GM18507 (cell line): ENCODE measurements at regions not wholly inside any gene's neighbourhood (a gene's known extent, or its start where the extent isn't known, plus 50 kb on each side); places are given as distances from the start of the nearest gene placed in this dataset.
"Not testable (repeated sequence)": the region's sequence is repeated elsewhere in the genome, so short reads cannot be mapped to it uniquely, and the experiment has no call there.

ENCODE experiments used
- DNase-seq: peaks from one replicate; pipeline ENCODE4 v3.0.0; 2011; ENCODE audit warnings: low read depth; ENCODE audit not compliant: insufficient read length; ENCODE audit errors: extremely low spot score
- FAIRE-seq: peaks from 2 replicates; lab custom pipeline; 2011; peaks lifted over from hg19 to GRCh38; lab: Jason Lieb, UNC

DNA sequence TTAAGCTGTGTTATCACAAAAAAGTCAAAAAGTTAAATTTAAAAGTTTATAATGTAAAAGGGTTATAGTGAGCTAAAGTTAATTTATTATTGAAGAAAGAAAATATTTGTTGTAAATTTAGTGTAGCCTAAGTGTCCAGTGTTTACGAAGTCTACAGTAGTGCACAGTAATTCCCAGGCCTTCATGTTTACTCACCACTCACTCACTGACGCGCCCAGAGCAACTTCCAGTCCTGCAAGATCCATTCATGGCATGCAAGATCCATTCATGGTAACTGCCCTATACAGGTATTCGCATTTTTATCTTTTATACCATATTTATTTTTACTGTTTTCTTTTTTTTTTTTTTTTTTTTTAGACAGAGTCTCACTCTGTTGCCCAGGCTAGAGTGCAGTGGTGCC, 69.5 kb downstream of the TPRA1 start:
- no peak for FAIRE-seq
- DNase-seq, result no peak

DNA sequence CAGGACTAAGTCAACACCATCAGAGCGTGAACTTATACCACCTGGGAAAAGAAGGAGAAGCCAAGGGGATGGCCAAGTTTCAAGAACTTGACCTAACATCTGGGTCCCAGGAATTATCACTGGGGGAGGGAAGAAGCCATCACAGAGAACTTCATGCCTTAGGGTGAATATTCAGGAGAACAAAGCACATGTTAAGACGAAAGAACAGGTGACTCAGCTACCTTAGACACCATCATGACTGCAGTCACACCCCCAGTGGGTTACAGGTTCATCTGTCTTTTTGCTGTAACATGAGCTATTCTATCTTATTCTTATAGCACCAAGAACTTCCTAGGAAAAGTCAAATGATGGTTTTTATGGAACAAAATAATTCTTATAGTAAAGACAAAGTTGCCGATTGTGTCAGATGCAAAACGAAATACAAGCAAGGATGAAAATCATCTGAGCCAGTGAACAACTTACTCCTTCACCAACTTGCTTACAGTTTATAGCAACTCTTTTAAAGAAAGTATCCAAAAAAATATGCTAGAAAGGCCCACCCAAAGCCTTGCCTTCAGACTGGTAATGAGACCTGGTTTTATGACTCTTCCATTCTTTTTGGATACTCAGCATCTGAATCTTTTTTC, 72.0 kb downstream of the TPRA1 start:
- FAIRE-seq, result no peak

DNA sequence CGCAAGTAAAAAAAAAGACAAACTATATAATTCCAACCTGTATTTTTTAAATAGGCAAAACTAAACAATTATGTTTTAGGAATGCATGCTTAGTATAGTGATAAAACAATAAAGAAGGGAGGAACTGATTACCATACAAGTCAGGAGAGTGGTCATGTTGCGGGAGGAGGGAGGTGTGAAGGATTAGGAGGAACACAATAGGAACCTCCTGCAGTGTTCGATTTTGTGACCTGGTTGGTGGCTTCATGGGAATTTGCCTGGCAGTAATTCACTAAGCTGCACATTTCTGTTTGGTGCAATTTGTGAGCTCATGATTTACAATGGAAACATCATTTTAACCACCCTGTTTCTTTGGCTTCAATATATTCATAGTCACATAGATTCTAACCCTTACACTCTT, 78.3 kb downstream of the TPRA1 start:
- FAIRE-seq (no peak), DNase-seq (no peak)

More for the DNA sequence above, 72.0 kb downstream of the TPRA1 start:
- DNase-seq, result no peak

DNA sequence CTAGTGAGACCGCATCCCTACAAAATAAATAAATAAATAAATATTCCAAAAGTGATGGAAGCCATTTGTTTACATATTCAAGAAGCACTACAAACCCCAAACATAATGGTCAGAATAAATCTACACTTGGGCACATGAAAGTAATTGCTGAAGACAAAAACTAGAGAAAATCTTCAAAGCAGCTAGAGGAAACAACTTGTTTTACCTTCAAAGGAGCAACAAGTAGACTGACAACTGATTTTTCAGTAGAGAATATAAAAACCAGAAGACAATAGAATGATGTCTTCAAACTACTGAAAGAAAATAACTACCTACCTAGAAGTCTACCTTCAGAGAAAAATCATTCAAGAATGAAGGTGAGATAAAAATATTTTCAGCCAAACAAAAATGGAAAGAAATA, 89.4 kb downstream of the TPRA1 start:
- no peak for DNase-seq
- no peak for FAIRE-seq

DNA sequence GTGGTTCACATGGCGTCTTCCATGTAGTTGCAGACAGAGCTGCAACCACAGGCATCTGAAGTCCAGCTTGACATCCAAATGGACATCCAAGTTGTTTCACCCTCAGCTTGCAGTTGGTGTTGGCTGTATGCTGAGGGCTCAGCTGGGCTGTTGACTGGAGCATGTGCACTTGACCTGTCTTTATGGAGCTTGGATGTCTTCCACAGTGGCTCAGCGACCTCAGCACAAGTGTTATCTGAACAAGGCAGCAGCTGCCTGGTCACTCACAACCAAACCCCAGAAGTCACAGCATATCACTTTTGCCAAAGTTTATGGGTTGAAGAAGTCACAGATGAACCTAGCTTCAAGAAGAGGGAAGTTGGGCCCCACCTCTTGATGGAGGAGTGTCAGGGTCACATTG, 92.9 kb downstream of the TPRA1 start:
- FAIRE-seq (no peak), DNase-seq (no peak)

DNA sequence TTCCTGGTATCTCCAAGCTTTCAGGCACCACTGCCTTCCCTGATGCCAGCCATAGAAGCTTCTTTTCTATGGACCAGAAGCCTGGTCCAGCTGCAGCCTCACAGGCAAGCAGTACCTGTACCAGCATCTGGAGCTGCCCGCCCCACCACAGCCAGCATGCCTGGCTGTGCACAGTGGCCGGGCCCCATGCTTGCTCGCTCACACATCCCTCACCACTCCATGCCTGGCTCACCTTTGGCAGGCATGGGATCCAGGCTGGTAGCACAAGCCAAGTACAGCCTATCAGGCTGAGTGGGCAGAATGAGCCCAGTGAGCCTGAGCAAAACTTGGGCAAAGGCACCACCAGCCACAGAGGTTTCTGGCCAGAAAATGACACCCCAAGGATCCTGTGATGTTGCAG, 93.4 kb downstream of the TPRA1 start:
- FAIRE-seq (no peak), DNase-seq (no peak)

DNA sequence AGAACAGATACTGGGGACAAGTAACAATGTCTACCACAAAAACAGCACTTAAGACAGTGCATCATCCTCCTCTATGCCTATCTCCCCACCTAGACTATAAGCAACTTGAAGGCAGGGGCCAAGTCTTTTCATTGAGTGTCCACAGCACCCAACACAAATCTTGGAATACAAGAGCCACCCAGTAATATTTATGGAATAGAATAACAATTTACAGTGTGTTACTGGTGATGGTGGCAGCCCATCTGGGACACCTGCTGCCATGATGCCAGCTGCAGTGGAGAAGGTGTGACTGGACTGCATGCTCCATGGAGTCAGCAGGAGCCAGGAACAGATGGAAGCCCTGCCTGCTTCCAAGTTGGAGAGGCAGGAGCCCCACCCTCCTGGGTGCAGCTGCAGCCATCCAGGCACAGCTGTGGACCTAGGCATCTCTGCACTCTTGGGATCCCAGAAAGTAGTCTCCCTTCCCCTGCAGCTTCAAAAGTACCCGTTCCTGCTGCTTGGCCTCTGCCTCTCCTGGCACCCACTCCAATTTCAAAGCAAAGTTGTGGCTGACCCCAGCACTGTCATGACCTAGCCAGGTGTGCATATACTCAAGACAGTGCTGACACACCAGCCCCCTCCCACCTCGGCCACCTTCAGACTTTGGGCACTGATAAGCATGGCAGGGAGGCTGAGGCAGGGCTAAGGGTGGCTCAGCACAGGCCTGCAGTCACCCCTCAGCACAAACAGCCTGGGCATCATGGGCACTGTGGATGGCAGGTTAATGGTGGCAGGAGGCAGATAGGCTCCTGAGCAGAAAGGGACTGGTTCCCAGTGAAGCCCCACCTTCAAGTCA, 94.5 kb downstream of the TPRA1 start:
- DNase-seq, result no peak
- FAIRE-seq, result no peak

DNA sequence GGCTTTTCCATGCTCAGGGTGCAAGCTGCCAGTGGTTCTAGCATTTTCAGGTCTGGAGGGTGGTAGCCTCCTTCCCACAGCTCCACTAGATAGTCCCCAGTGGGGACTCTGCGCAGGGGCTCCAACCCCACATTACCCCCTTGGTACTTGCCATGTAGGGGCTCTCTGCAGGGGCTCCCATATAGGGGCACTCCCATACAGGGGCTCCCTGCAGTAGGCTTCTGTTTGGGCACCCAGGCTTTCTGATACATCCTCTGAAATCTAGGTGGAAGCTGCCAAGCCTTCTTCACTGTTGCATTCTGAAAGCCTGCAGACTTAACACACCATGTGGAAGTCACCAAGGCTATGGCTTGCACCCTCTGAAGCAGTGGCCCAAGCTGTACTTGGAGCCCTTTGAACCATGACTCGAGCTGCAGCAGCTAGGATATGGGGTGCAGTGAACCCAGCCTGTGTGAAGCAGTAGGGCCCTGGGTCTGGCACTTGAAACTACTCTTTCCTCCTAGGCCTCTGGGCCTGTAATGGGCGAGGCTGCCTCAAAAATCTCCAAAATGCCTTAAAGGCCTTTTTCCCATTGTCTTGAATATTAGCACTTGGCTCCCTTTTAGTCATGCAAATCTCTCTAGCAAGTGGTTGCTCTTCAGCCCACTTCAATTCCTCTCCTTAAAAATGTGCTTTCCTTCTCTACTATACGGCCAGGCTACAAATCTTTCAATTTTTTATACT, 96.4 kb downstream of the TPRA1 start:
- DNase-seq (no peak), FAIRE-seq (no peak)

DNA sequence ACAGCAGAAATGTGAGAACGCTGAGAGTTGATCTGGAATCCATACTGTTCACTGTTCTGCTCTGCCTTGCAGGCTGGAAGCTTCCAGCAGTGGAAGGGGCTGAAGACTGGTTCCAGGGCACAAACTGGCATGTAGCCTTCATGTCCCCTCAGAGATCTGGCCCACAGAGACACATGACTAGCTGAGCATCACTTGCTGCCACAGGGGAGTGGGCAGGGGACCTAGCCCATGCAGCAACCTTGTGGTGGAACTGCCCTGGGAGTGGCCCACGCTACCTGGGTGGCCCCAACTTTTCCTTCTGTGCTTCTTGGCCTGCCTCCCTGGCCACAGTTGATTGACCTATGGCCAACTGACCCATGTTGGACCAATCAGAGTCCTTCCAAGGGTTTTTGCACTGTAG, 98.1 kb downstream of the TPRA1 start:
- FAIRE-seq, result no peak
- no peak for DNase-seq

DNA sequence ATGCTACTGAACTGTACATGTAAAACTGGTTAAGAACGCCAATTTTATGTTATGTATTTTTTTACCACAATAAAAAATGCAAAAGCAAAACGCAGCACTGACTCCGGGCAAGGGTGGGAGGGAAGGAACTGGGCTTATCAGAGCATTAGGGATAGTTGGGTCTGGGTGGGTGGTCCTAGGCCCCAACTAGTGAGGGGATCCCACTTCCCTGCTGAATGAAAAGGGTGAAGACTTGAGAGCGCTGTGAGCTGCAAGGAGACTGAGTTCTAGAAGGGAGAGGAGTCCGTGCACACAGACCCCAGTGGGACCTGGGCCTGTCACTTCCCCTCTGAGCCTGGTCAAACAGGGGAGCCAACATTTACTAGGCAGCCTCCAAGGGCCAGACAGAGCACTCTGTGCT, 98.6 kb downstream of the TPRA1 start:
- no peak for DNase-seq

DNA sequence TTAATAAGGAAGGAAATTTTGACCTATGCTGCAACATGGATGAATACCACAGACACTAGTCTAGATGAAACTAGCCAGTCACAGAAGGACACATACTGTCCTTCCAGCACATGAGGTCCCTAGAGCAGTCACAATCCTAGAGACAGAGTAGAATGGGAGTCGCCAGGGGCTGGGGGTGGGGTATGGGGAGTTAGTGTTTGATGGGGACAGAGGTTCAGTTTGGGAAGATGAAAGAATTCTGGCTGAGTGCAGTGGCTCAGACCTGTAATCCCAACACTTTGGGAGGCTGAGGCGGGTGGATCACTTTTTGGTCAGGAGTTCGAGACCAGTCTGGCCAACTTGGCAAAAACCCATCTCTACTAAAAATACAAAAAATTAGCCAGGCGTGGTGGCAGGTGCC, 99.2 kb downstream of the TPRA1 start:
- FAIRE-seq, result no peak
- no peak for DNase-seq

More for the DNA sequence above, 98.6 kb downstream of the TPRA1 start:
- no peak for FAIRE-seq

DNA sequence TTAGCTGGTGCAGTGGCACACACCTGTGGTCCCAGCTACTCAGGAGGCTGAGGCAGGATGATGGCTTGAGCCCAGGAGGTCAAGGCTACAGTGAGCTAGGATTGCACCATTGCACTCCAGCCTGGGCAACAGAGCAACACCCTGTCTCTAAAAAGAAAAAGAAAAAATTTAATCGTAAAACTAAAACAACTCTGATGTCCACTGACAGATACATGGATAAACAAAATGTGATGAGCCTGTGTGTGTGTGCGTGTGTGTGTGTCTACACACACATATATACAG, 99.6 kb downstream of the TPRA1 start:
- DNase-seq, FAIRE-seq: not testable (repeated sequence)

DNA sequence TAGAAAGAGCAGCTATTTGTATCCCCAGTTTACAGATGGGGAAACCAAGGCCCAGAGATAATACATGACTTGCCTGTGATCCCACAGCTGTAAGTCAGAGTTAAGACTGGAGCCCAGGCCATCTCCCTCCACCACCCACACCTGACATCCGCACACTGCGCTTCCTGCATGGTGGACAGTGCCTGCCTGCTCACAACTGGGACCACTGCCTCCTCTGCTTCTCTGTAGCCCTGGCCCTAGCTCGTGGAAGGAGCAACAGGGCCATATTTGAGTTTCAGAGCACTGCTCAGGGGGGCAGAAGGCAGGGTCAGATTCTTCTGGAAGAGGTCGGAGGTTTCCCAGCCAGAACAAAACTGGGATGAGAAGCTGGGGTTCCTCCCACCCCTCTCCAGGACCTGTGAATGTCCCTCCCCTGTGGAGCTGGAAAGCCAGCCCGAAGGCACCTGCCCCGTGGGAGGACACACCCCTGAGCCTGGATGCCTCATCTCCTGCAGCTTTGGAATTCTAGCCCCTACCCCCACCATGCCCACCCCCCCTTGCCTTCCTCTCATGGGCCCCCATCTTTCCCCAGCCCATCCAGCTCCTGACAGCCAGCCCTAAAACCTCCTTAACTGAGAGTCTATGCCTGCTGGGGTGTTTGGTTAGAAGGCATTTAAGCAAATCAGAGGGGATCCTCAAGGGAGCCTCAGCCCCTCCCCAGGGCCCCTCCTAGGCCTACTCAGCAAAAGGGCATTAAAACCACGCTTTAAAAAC, 100.1 kb downstream of the TPRA1 start:
- DNase-seq (no peak), FAIRE-seq (no peak)

DNA sequence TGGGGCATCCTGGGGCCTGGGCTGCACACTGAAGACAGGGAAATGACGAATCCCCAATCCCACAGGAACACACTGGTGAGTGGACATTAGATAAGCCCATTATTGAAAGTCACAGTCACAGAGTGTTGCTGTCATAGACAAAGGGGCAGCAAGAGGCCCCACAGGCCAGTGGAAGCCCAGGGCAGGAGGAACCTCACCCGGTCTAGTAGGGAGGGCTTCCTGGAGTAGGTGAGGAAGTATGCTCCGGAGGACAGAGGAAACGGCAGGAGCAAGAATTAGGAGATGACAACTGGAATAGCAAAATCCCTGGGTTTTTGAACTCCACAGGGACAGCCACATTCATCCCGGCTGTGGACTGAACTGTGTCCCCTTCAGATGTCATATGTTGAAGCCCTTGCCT, 101.2 kb downstream of the TPRA1 start:
- no peak for FAIRE-seq

DNA sequence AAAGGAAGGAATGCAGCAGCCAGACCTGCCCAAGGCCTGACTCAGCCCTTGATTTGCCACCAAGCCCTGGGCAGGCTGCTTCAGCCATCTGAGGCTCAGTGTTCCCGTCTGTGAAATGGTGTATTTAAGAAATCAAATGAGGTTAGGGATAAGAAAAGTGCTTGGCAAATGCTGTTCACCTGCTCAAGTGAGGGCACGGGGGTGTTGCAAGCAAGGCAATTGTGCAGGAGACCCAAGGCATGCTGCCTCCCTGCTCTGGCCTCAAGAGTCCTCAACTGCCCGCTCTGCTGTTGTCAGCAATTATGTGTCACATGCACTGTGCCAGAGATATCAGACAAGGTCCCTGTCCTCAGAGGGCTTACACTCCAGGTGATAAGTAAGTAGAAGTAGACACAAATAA, 101.8 kb downstream of the TPRA1 start:
- FAIRE-seq, result no peak
- no peak for DNase-seq

More for the DNA sequence above, 101.2 kb downstream of the TPRA1 start:
- DNase-seq, result no peak

DNA sequence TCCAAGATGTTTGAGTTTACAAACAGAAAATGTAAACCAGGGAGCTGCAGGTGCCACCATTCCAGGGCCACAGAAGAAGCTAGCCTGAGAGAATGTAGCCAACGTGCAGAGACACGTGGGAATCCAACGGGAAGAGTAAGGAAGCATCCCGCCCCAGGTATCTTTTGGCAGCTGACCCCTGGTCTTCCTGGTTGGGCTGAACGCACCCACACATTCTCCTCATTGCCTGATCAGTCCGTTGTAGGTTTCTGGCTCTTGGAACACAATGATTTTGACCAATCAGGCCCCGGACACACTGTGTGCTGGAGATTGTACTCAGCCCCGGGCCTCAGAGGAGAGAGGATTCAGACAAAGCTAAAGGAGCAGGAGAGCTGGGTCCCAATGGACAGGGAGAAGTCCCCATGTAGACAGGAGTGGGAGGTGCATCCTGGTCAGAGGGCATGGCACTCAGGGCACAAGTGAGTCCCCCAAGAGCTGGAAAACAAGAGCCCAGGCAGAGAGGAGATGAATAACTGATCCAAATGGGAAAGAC, 102.3 kb downstream of the TPRA1 start:
- DNase-seq, result no peak
- FAIRE-seq, result no peak

DNA sequence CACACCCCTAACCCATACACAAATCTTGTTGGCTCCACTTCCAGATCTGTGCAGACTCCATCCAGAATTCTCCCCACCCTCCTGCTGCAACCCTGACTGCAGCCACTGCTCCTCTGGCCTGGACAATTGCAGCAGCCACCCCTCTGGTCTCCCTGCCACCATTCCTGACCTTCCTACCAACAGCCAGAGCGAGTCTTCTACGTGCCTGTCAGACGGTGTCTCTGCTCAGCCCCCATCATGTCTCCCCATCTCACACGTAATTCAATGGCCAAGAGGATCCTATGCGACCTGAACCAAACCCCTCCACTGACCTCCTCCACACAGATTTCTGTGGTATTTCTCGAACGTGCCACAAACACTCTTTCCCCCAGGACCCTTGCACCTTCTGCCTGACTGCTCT, 103.3 kb downstream of the TPRA1 start:
- DNase-seq, result no peak
- FAIRE-seq, result no peak

DNA sequence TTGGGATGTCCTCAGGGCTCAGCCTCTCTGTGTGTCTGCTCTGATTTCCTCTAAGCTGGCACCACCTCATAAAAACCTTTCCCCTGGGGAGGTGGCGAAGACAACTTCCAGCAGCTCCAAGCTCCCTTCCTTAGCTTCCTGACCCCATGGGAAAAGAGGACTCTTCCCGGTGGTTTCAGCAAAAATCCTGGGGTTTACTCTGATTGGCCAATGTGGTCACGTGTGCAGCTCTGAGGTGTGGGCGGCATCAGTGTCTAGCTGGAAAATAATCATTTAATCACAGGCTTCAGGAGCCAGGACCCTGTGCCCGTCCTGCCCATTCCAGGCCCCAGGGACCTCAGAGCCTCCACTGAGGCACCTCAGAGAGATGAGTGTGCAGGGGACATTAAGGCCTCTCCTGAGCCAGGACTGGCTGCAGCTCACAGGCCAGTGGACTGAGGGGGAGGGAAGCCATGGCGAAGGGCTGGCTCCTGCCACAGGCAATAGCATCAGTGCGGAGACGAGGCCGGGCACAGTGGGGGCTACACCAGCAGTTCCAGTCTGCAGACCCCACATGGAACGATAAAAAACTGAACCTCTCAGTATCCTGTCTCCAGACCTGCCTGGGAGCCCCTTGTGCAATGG, 104.1 kb downstream of the TPRA1 start:
- DNase-seq, result no peak
- no peak for FAIRE-seq

DNA sequence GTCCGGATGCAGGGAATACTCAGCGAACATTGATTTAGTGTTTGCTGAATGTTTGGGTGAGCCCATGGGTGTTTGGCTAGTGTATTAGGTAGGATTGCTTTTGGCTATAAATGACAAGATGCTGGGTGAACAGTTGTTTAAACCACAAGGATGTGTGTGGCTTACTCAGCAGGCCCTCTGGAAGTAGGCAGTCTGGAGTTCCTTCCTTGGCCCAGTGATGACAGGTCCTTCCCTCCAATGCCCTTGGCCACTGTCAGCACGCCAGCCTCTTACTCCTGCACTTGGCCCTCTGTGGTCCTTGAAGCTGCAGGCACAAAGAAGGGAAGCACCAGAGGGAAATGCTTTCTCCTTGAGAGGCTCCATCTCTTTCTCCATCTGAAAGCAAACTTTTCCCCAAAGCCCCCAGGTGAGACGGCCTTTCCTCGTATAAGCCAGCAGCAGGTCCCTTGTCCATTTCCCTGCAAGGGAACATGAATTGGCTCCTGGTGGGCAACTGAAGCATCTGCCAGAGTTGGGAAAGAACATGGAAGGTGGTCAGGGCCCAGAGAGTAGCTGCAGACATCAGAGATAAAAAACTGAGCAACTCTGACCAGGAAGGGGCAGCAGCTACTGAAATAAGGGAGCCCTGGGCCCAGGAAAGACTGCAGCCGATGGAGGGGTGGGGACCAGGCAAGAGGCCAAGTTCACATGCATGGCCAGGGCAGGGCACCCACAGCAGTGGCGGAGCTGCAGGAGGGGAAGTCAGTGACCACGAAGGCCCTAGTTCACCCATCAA, 105.0 kb downstream of the TPRA1 start:
- no peak for DNase-seq
- FAIRE-seq, result no peak
